H1 (cell line): ENCODE measurements at regions not wholly inside any gene's neighbourhood (a gene's known extent, or its start where the extent isn't known, plus 50 kb on each side); places are given as distances from the start of the nearest gene placed in this dataset.

Experiments
- SUZ12 ChIP-seq: fragments of 200-600 bp; sonication (generic); IDR thresholded peaks from 2 replicates; pipeline ENCODE4 v1.6.1; 2012; ENCODE audit warnings: mild to moderate bottlenecking, inconsistent platforms, low read length, moderate library complexity, mixed read lengths

DNA sequence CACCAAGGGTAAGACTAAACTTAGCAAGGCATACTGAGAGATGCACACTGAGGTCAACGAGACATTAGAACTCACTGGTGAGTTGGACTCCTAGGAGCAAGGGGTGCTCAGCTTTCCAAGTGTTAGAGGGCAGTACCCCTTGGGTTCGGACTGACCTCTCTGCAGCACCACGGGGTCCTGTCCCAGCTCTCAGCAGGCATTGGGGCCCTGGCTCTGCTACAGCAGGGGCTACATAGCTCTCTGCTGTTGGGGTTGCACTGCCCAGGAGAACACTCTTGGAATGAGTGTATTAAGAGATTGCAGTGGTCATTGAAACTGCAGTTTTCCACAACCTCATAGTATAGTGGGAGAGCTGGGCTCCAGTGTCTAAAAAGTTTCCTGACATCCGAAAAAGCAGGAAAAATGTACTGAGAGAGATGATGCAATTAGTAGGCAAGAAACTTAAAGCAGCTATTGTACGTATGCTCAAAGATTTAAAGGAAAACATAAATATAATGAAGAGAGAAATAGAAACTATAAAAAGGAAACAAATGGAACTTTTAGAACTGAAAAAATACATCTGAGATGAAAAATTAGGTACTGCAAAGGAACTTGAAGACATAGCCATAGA lies 132.5 kb upstream of the MAX start (continued):
- no peak for TF ChIP-seq SUZ12
- TF ChIP-seq, all 59 proteins: peak for 0
